ENCODE measurements at regions not wholly inside any gene's neighbourhood (a gene's known extent, or its start where the extent isn't known, plus 50 kb on each side); places are given as distances from the start of the nearest gene placed in this dataset.

DNA sequence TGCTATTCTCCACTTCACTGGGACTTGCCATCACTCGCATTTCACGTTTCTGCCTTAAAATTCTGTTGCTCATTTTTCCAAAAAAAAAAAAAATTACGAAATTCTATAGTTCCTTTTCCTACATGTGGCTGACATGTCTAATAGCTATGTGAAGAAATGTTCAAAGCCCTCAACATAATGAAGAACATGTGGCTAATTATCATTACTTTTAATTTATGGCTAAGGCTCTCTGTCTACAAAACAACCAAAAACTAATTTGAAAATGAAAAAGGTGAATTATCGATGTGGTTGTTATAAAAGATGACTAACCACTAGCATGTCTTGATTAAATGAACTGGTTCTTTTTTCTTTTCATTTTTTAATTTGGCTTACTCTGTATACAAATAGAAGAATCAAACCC is 940.0 kb downstream of the EFNB2 start:
- TF ChIP-seq, protein P1, sequence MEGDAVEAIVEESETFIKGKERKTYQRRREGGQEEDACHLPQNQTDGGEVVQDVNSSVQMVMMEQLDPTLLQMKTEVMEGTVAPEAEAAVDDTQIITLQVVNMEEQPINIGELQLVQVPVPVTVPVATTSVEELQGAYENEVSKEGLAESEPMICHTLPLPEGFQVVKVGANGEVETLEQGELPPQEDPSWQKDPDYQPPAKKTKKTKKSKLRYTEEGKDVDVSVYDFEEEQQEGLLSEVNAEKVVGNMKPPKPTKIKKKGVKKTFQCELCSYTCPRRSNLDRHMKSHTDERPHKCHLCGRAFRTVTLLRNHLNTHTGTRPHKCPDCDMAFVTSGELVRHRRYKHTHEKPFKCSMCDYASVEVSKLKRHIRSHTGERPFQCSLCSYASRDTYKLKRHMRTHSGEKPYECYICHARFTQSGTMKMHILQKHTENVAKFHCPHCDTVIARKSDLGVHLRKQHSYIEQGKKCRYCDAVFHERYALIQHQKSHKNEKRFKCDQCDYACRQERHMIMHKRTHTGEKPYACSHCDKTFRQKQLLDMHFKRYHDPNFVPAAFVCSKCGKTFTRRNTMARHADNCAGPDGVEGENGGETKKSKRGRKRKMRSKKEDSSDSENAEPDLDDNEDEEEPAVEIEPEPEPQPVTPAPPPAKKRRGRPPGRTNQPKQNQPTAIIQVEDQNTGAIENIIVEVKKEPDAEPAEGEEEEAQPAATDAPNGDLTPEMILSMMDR (IDR thresholded peaks at IDR 0.05; ENCODE audit: low read depth, low read length, poor library complexity, severe bottlenecking), result no peak
- no peak for TF ChIP-seq EZH2phosphoT487 (IDR thresholded peaks at IDR 0.05; ENCODE audit: borderline replicate concordance, low read length)
